GM23338 (cell line): ENCODE measurements at regions not wholly inside any gene's neighbourhood (a gene's known extent, or its start where the extent isn't known, plus 50 kb on each side); places are given as distances from the start of the nearest gene placed in this dataset.

Source experiments
- ATAC-seq: fragments of 200-7000 bp; cut with Tn5 transposase; 3 replicates; pipeline ENCODE4 v1.9.1; 2020
- DNase-seq: peaks from one replicate; pipeline ENCODE4 v3.0.0-alpha.2; 2015; ENCODE audit warnings: low spot score
- H2AFZ ChIP-seq: fragments of 200-600 bp; sonication (generic); 2 replicates; pipeline ENCODE4 v1.8.0; 2016; ENCODE audit warnings: antibody characterized with exemption, mild to moderate bottlenecking, moderate library complexity
- H3F3A ChIP-seq: fragments of 200-600 bp; sonication (generic); replicated peaks from 2 replicates; pipeline ENCODE4 v1.8.0; 2017; ENCODE audit warnings: antibody characterized with exemption, mixed run types, low read depth
- H3K27ac ChIP-seq: fragments of 200-600 bp; sonication (generic); 2 replicates; pipeline ENCODE4 v1.6.1; 2016; ENCODE audit warnings: low read depth
- H3K27me3 ChIP-seq: fragments of 200-600 bp; sonication (generic); 2 replicates; pipeline ENCODE4 v1.8.0; 2016; ENCODE audit warnings: mild to moderate bottlenecking, mixed run types, moderate library complexity; ENCODE audit not compliant: insufficient read depth
- H3K36me3 ChIP-seq: fragments of 200-600 bp; sonication (generic); 2 replicates; pipeline ENCODE4 v1.8.0; 2016; ENCODE audit warnings: mild to moderate bottlenecking; ENCODE audit not compliant: insufficient read depth
- H3K4me1 ChIP-seq: fragments of 200-600 bp; sonication (generic); 2 replicates; pipeline ENCODE4 v1.8.0; 2016; ENCODE audit warnings: mild to moderate bottlenecking, moderate library complexity; ENCODE audit not compliant: insufficient read depth
- H3K4me2 ChIP-seq: fragments of 200-600 bp; sonication (generic); 2 replicates; pipeline ENCODE4 v1.7.1; 2017; ENCODE audit warnings: mixed run types
- H3K4me3 ChIP-seq: fragments of 200-600 bp; sonication (generic); 2 replicates; pipeline ENCODE4 v1.6.1; 2016; ENCODE audit warnings: mixed run types
- H3K79me2 ChIP-seq: fragments of 200-600 bp; sonication (generic); replicated peaks from 2 replicates; pipeline ENCODE4 v1.8.0; 2017; ENCODE audit warnings: mild to moderate bottlenecking; ENCODE audit not compliant: insufficient read depth
- H3K9me2 ChIP-seq: fragments of 200-600 bp; sonication (generic); 2 replicates; pipeline ENCODE4 v1.8.0; 2017; ENCODE audit not compliant: insufficient read depth
- H4K20me1 ChIP-seq: fragments of 200-600 bp; sonication (generic); replicated peaks from 2 replicates; pipeline ENCODE4 v1.8.0; 2017; ENCODE audit warnings: mild to moderate bottlenecking; ENCODE audit not compliant: insufficient read depth
- H3K27ac Mint-ChIP-seq: 2 replicates; pipeline ENCODE4 v1.8.0; 2020; ENCODE audit warnings: inconsistent platforms, mild to moderate bottlenecking, moderate library complexity, mixed read lengths
- H3K27me3 Mint-ChIP-seq: 3 replicates; pipeline ENCODE4 v1.8.0; 2022; ENCODE audit warnings: low read depth, mild to moderate bottlenecking, moderate library complexity, mixed read lengths, inconsistent platforms; ENCODE audit not compliant: insufficient read depth, poor library complexity
- H3K36me3 Mint-ChIP-seq: 3 replicates; pipeline ENCODE4 v1.8.0; 2021; ENCODE audit warnings: low read depth, mild to moderate bottlenecking, inconsistent platforms, moderate library complexity, mixed read lengths
- H3K4me1 Mint-ChIP-seq: 3 replicates; pipeline ENCODE4 v1.8.0; 2020; ENCODE audit warnings: mild to moderate bottlenecking, inconsistent platforms, mixed read lengths
- H3K4me3 Mint-ChIP-seq: 3 replicates; pipeline ENCODE4 v1.8.0; 2021; ENCODE audit warnings: moderate library complexity, mild to moderate bottlenecking, inconsistent platforms, mixed read lengths
- H3K9me3 Mint-ChIP-seq: 3 replicates; pipeline ENCODE4 v1.8.0; 2020; ENCODE audit warnings: moderate library complexity, mild to moderate bottlenecking, inconsistent platforms, mixed read lengths
- EZH2 ChIP-seq: fragments of 200-600 bp; sonication (generic); IDR thresholded peaks from one replicate; pipeline ENCODE4 v1.8.0; 2017; ENCODE audit warnings: antibody characterized with exemption, mild to moderate bottlenecking, low read depth; ENCODE audit not compliant: unreplicated experiment
- NANOG ChIP-seq: IDR thresholded peaks from 2 replicates; pipeline ENCODE4 v1.6.1; 2016; ENCODE audit warnings: antibody characterized with exemption, borderline replicate concordance
- POLR2AphosphoS5 ChIP-seq: IDR thresholded peaks from 2 replicates; pipeline ENCODE4 v1.6.1; 2016; ENCODE audit warnings: antibody characterized with exemption, low read depth
- REST ChIP-seq: IDR thresholded peaks from one replicate; pipeline ENCODE4 v1.6.1; 2018; ENCODE audit warnings: antibody characterized with exemption; ENCODE audit not compliant: unreplicated experiment
- ZNF114 ChIP-seq: fragments of 250-450 bp; sonication (Bioruptor Pico); IDR thresholded peaks from 2 replicates; pipeline ENCODE4 v1.5.0; 2020; ENCODE audit warnings: mild to moderate bottlenecking, moderate library complexity
- ZNF331 ChIP-seq: fragments of 250-450 bp; sonication (Bioruptor Pico); IDR thresholded peaks from 2 replicates; pipeline ENCODE4 v1.5.0; 2020; ENCODE audit warnings: low read depth, mild to moderate bottlenecking, moderate library complexity
- ZNF462 ChIP-seq: fragments of 250-450 bp; sonication (Bioruptor Pico); IDR thresholded peaks from 2 replicates; pipeline ENCODE4 v1.5.0; 2020; ENCODE audit warnings: mild to moderate bottlenecking, moderate library complexity

- H3K9me2 ChIP-seq = no peaks in the 10 kb centered on the region
- ATAC-seq = no peak
- H3K36me3 ChIP-seq = no peaks in the 10 kb centered on the region
- no peak overlapping the region for H3K4me3 ChIP-seq
- TF ChIP-seq ZNF462 (CRISPR knock-in tag) = no peak
- TF ChIP-seq ZNF331 (CRISPR knock-in tag) = no peak
- TF ChIP-seq ZNF114 (CRISPR knock-in tag) = no peak
- no peak for TF ChIP-seq EZH2
- TF ChIP-seq REST = no peak
- TF ChIP-seq NANOG = no peak
- TF ChIP-seq POLR2AphosphoS5 = no peak
- H3K4me3 Mint-ChIP-seq = no peak overlapping the region
- no peaks in the 10 kb centered on the region for H3K36me3 Mint-ChIP-seq
- H4K20me1 ChIP-seq = no peaks in the 10 kb centered on the region
- no peaks in the 10 kb centered on the region for H3K79me2 ChIP-seq
- H3K27ac ChIP-seq = no peak overlapping the region
- H3K4me2 ChIP-seq = no peak overlapping the region
- H3K9me3 Mint-ChIP-seq = no peaks in the 10 kb centered on the region
- H3K27ac Mint-ChIP-seq = no peak overlapping the region
- no peaks in the 10 kb centered on the region for H3F3A ChIP-seq
- DNase-seq = no peak
- H3K27me3 ChIP-seq = no peaks in the 10 kb centered on the region
- no peaks in the 10 kb centered on the region for H3K4me1 ChIP-seq
- H3K27me3 Mint-ChIP-seq = no peaks in the 10 kb centered on the region
- no peak overlapping the region for H2AFZ ChIP-seq
- H3K4me1 Mint-ChIP-seq = peaks cover 5% of the 10 kb centered on the region; the same call in 2 of the 3 replicates
These were observed 83.2 kb upstream of the EOMES start for GRCh38 chr3:27805282-27805681.
